Effector memory CD8-positive, alpha-beta T cell (primary cell): ENCODE measurements at regions not wholly inside any gene's neighbourhood (a gene's known extent, or its start where the extent isn't known, plus 50 kb on each side); places are given as distances from the start of the nearest gene placed in this dataset.
A peak's percentile ranks its signal among the peaks of the same experiment; 100 is the strongest.
"Not testable (repeated sequence)": the region's sequence is repeated elsewhere in the genome, so short reads cannot be mapped to it uniquely, and the experiment has no call there.

Experiments
- ATAC-seq: fragments of 150-1000 bp; cut with Tn5 transposase; replicated peaks from 2 replicates; pipeline ENCODE4 v1.10.0; 2021; ENCODE audit warnings: mild to moderate bottlenecking, moderate library complexity
- DNase-seq, 3 experiments: peaks; one replicate each; pipeline ENCODE4 v3.0.0; 2021
- H3K27ac Mint-ChIP-seq, 2 donors: one replicate each; pipeline ENCODE4 v1.8.0; 2022; ENCODE audit warnings: mild to moderate bottlenecking in 2 of 2, mixed read lengths in 2 of 2, moderate library complexity in 2 of 2
- H3K27me3 Mint-ChIP-seq, 2 donors: one replicate each; pipeline ENCODE4 v1.8.0; 2022; ENCODE audit warnings: mixed read lengths in 2 of 2
- H3K36me3 Mint-ChIP-seq: one replicate; pipeline ENCODE4 v1.8.0; 2022; ENCODE audit warnings: mild to moderate bottlenecking, moderate library complexity, mixed read lengths; ENCODE audit not compliant: insufficient read depth
- H3K4me1 Mint-ChIP-seq, 2 donors: one replicate each; pipeline ENCODE4 v1.8.0; 2022; ENCODE audit warnings: low read depth in 2 of 2, mixed read lengths in 2 of 2
- H3K4me3 Mint-ChIP-seq, 2 donors: one replicate each; pipeline ENCODE4 v1.8.0; 2022; ENCODE audit warnings: mild to moderate bottlenecking in 2 of 2, mixed read lengths in 2 of 2, moderate library complexity in 2 of 2
- H3K9me3 Mint-ChIP-seq, 2 donors: one replicate each; pipeline ENCODE4 v1.8.0; 2022; ENCODE audit warnings: mixed read lengths in 2 of 2

DNA sequence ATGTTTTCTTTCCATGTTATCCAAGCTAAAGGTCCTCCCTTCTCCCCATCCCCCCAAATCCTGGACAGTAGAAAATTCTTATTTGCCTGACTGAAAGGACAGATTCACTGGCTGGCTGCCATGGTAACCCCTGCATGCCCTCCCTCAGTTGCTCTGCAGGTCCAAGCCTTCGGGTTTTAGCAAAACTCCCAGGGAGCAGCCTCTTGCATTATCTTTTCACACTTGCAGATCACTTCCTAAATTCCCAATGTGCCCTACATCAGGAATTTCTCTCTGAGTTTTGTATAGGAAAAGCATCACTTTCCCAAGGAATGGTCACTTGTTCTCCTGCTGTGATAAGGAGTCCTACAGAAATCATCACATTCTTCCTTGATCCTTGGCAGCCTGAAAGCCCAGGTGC, 75.0 kb upstream of the TENM4 start:
- no peak for DNase-seq

DNA sequence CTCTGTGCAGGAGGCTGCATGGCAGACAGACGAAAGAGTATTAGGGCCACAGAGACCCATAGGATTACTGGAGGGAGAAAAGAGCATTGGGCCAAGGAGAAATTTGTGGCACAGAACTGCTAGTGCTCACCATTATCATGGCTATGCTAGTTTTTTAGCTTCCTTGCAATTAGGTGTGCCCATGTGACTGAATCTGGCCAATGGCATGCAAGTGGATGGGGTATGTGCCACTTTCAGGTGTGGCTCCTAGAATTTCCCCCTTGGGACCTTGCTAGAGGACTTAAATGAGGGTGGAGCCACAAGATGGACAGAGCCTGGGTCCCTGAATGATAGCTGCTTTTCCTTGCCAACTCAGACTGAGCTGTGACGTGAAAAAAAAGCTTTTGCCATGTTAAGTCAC, 73.9 kb upstream of the TENM4 start:
- Mint-ChIP-seq H3K36me3 (no peaks in the 10 kb centered on the region), H3K27ac (no peak overlapping the region), H3K27me3 (no peaks in the 10 kb centered on the region), H3K9me3 (peaks cover 7 to 9% of the 10 kb centered on the region in 2 donors), H3K4me3 (no peak overlapping the region), H3K4me1 (no peaks in the 10 kb centered on the region)
- ATAC-seq: no peak
- DNase-seq: no peak

More for the DNA sequence above, 75.0 kb upstream of the TENM4 start:
- Mint-ChIP-seq H3K9me3 (peaks cover 11 to 15% of the 10 kb centered on the region in 2 donors), H3K36me3 (no peaks in the 10 kb centered on the region), H3K27ac (no peak overlapping the region), H3K4me1 (no peaks in the 10 kb centered on the region), H3K27me3 (no peaks in the 10 kb centered on the region), H3K4me3 (no peak overlapping the region)
- no peak for ATAC-seq

DNA sequence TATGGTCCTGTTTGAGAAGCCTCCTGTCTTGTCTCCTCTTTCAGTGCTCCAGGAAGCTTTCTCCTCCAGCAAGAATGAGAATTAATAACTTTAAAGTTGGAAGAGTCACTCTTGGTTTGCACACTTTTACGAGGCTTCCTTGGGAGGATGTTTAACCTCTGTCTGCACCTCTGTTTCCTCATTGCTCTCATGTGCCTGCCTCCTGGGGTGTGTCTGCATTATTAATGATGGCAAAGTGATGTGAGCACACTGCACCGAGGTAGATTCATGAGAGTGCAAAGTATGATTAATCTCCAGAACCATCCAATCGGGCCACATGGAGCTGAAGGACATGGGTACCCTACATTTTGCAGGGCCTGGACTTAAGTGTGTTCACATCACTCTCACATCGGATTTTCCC, 73.5 kb upstream of the TENM4 start:
- no peaks in the 10 kb centered on the region for H3K36me3 Mint-ChIP-seq
- H3K4me3 Mint-ChIP-seq: no peak overlapping the region
- H3K27me3 Mint-ChIP-seq: no peaks in the 10 kb centered on the region
- H3K4me1 Mint-ChIP-seq: no peaks in the 10 kb centered on the region
- peaks cover 8 to 9% of the 10 kb centered on the region in 2 donors for H3K9me3 Mint-ChIP-seq
- ATAC-seq: no peak
- no peak overlapping the region for H3K27ac Mint-ChIP-seq
- DNase-seq: no peak

DNA sequence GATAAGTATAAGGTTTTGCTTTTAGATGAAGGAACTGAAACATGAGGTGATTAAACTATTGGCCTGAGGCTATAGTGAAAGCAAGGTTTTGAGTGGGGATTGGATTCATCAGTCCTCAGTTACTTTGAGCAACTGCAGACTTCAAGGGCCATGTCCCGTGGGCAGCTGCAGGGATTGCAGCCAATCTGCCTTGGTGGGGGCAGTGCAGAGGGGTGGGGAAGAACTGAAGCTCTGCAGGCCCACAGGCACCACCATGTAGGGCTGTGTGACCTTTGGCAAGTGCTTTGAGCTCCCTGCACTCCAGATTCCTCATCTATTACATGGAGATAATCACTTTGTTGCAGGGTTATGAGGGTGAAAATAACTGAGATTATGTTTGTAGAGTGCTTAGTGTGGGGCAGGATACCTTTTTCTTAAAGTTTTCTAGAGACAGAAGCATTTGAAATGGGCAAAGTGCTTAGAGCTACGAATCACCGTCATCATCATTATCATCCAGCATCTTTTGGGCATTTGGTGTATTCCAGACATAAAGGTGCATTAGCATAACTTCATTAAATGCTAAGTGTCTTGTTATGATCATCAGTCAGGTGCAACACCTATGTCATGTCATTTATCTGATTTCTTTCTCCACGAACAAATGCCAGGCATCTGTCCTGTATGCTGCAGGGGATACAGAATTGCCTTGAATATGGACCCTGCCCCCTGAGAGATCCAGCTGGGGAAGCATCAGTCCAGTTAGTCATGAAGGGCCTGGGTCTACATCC, 72.1 kb upstream of the TENM4 start:
- Mint-ChIP-seq H3K4me1 (no peaks in the 10 kb centered on the region), H3K27ac (no peak overlapping the region), H3K9me3 (peaks cover 7 to 9% of the 10 kb centered on the region in 2 donors), H3K36me3 (no peaks in the 10 kb centered on the region), H3K4me3 (no peak overlapping the region), H3K27me3 (no peaks in the 10 kb centered on the region)
- DNase-seq (no peak), ATAC-seq (no peak)

DNA sequence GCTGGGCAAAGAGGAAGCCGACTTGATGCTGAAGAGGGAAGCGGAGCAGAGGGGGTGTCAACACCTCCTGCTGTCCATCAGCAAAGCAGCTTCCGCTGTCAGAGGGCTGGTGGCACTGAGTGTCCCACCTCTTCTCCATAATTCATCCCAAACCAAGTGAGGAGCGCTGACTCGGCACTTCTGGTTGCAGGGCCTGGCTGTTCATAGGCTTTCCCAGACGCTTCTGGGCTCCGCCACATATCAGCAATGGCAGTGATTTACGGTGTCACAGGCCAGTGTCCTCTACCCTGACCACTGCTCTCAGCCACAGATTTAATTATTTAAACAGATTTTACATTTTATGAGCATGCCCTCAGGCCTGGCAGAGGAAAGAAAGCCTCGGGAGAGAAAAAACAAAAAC, 70.1 kb upstream of the TENM4 start:
- no peak overlapping the region for H3K4me3 Mint-ChIP-seq
- H3K27me3 Mint-ChIP-seq: no peaks in the 10 kb centered on the region
- H3K27ac Mint-ChIP-seq: no peak overlapping the region
- no peaks in the 10 kb centered on the region for H3K4me1 Mint-ChIP-seq
- H3K36me3 Mint-ChIP-seq: no peaks in the 10 kb centered on the region
- ATAC-seq (no peak), DNase-seq (no peak)
- peaks cover 2 to 7% of the 10 kb centered on the region in 2 donors for H3K9me3 Mint-ChIP-seq

DNA sequence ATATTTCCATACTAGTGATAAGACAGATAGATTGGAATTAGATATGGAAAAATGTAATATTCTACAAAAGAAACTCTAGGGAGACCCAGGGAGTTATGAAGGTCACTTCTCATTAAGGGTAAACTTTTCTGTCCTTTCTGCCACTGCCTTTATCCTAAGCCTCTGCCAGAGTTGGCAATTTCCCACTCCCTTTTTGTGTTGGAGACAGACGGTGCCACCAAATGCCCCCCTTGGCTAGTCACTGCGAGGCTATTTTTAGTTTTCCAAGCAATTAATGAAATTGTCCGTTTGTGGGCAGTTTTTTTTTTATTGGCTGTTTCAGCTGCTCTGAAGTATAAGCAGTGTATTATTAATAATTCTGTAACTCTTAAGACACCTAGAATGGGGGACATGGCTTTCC, 67.6 kb upstream of the TENM4 start:
- Mint-ChIP-seq H3K27me3 (no peaks in the 10 kb centered on the region), H3K27ac (no peak overlapping the region), H3K4me3 (no peak overlapping the region), H3K4me1 (no peaks in the 10 kb centered on the region), H3K9me3 (peaks cover 0 to 9% of the 10 kb centered on the region in 2 donors), H3K36me3 (no peaks in the 10 kb centered on the region)
- DNase-seq (no peak), ATAC-seq (no peak)

DNA sequence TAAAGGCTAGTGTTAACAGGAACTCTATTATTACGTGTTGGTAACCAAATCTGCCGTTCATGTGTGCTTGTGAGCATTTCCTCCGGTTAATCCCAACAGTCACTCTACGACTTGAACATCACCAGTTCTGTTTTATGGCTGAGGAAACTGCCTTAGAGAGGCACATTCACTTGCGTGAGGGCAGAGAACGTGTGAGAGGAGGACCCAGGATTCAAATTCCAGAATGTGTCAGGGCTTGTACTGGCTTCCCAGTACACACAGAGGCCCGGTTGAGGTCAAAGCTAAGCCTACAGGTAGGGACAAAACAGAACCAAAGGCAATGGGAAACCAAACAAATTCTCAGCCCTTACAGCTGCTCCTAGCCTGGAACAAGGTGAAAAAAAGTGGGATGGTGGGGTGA, 66.9 kb upstream of the TENM4 start:
- Mint-ChIP-seq H3K4me3 (no peak overlapping the region), H3K36me3 (no peaks in the 10 kb centered on the region), H3K9me3 (peaks cover 0 to 9% of the 10 kb centered on the region in 2 donors), H3K4me1 (no peaks in the 10 kb centered on the region), H3K27ac (no peak overlapping the region), H3K27me3 (no peaks in the 10 kb centered on the region)
- no peak for DNase-seq
- no peak for ATAC-seq

DNA sequence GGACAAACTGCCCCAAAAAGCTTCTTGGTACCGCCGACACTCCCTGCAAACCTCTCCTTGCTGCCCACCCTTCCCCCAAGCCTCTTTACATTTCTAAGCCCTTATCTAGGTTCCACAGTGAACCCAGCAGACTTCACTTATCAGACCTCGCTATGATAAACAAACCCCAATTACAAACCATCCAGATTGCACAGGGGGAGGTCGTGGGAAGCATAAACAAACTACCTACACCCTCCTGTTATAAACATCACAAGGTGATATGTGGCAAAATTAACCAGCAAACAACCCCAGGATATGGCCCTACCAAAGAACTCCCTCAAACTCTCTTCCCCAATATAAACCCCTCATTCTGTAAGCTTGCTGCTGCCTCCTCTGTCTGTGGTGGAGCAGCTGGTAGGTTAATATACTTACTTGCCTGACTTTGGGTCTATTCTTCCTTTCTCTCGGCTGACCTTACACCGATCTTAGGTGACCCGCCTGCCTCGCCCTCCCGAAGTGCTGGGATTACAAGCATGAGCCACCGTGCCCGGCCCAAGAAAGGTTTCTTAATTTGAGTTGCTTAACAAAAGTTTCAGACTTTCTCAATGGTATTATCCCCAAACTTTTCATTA, 66.0 kb upstream of the TENM4 start:
- Mint-ChIP-seq H3K4me3 (no peak overlapping the region), H3K27ac (no peak overlapping the region), H3K36me3 (no peaks in the 10 kb centered on the region), H3K9me3 (peaks cover 0 to 7% of the 10 kb centered on the region in 2 donors), H3K27me3 (no peaks in the 10 kb centered on the region), H3K4me1 (no peaks in the 10 kb centered on the region)
- ATAC-seq (no peak), DNase-seq (no peak)

DNA sequence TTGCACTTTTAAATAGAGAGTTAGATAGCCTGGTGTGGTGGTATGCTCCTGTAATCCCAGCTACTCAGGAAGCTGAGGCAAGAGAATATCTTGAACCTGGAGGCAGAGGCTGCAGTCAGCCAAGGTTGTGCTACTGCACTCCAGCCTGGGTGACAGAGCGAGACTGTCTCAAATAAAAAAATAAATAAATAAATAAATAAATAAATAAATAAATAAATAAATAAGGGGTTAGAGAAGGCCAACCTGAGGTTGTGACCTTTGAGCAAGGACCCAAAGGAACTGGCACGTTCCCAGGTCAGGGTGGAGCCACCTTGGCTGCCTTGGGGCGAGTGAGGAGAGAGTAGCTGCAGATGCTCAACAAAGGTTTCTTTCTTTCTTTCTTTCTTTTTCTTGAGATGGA, 65.3 kb upstream of the TENM4 start:
- Mint-ChIP-seq H3K4me3 (no peak overlapping the region), H3K4me1 (no peaks in the 10 kb centered on the region), H3K27ac (no peak overlapping the region), H3K36me3 (no peaks in the 10 kb centered on the region), H3K27me3 (no peaks in the 10 kb centered on the region), H3K9me3 (peaks cover 0 to 7% of the 10 kb centered on the region in 2 donors)
- ATAC-seq (no peak), DNase-seq (no peak)

DNA sequence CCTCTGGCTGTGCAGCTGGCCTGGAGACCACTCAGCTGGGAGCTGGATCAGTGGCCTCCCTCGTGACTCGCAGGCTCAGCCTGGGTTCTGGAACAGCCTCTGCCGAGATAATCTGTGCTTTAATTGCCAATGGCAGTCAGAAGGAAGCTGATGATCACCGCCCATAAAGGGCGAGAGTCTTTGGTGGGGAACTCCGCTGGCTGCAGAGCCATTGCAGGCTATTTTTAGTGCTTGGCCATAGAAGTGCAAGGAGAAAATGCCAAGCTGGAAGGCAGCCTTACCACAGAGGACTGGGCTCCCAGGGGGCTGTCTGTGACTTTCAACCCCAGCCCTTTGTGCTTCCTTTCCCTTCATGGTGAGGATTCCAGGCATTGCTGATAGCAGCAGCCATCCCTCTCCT, 62.2 kb upstream of the TENM4 start:
- ATAC-seq: no peak
- Mint-ChIP-seq H3K4me1 (no peaks in the 10 kb centered on the region), H3K4me3 (no peak overlapping the region), H3K27me3 (no peaks in the 10 kb centered on the region), H3K9me3 (peaks cover 0 to 6% of the 10 kb centered on the region in 2 donors), H3K27ac (no peak overlapping the region), H3K36me3 (no peaks in the 10 kb centered on the region)
- no peak for DNase-seq

DNA sequence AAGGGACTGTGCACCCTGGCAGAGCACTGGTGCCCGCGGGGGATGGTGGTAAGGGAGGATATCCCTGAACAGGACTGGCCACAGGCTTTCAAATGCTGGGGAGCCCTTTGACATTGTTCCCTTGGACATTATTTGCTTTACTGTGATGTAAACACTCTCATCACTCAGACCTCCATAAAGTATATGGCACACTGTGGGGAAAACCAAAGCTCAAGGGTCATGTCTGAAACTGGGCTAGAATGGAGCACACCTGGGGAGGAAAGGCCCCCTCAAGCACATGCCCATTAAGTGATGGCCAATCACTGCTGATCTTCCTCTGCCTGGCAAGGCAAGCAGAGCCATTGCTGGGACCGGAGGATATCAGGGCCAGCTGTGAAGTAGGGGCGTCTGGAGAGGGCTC, 60.9 kb upstream of the TENM4 start:
- Mint-ChIP-seq H3K27me3 (no peaks in the 10 kb centered on the region), H3K36me3 (no peaks in the 10 kb centered on the region), H3K27ac (no peak overlapping the region), H3K9me3 (peaks cover 0 to 4% of the 10 kb centered on the region in 2 donors), H3K4me1 (no peaks in the 10 kb centered on the region), H3K4me3 (no peak overlapping the region)
- ATAC-seq (no peak), DNase-seq (no peak)

DNA sequence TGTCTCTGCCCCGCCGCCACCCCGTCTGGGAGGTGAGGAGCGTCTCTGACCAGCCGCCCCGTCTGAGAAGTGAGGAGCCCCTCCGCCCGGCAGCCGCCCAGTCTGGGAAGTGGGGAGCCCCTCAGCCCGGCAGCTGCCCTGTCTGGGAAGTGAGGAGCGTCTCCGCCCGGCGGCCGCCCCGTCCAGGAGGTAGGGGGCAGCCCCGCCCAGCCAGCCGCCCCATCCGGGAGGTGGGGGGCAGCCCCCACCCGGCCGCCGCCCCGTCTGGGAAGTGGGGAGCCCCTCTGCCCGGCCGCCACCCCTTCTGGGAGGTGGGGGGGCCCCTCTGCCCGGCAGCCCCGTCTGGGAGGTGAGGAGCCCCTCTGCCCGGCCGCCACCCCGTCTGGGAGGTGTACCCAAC, 59.1 kb upstream of the TENM4 start:
- H3K27me3 Mint-ChIP-seq, H3K36me3 Mint-ChIP-seq, H3K4me1 Mint-ChIP-seq, ATAC-seq, H3K27ac Mint-ChIP-seq, H3K4me3 Mint-ChIP-seq, H3K9me3 Mint-ChIP-seq, DNase-seq: not testable (repeated sequence)

DNA sequence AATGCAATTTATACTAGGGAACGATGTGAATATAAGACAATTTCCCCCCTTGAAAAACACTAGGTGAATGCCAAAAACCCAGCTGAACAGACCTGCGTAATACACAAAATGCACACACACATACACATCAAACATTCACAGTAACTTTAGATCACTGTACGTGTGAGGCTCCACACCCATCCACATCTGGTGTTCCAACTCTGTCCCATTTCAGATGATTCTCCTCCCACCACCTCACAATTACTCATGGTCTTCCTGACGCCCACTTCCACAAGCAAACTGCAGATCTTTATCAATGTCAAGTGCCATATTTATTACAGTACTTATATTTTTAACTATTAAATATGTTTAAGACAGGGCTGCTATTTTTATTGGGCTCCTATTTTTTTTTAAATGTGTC, 57.8 kb upstream of the TENM4 start:
- Mint-ChIP-seq H3K27me3 (no peaks in the 10 kb centered on the region), H3K9me3 (peaks cover 0 to 2% of the 10 kb centered on the region in 2 donors), H3K4me1 (no peaks in the 10 kb centered on the region), H3K4me3 (no peak overlapping the region), H3K27ac (no peak overlapping the region), H3K36me3 (no peaks in the 10 kb centered on the region)
- no peak for ATAC-seq
- no peak for DNase-seq

DNA sequence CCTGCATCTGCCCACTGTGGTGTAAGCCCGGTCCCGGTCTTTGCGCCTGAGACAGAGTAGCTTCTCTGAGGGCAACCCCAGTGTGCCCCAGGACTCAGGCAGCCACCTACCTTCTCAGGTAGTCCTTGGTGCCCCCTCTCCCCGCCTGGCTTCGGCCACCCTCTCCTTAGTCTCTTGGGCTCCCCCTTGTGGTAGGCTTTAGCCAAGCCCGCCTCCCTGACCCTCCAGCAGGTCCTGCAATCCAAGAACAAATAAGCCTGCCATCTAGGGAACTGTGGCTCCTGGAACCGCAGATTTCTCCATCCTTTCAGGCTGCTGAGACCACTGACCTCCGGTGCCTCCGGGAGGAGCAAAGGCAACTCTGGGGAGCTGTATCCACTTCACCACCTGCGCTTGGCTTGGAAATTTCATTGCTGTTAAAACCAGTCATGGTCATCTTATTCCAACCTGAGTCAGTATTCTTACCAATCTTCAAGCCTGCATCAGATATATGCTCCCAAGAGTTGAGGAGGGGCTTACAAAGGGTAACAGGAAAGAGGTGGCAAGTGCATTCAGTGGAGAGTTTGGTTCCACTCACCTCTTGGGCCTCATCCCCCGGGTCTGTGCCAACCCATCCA, 52.8 kb upstream of the TENM4 start:
- Mint-ChIP-seq H3K36me3 (no peaks in the 10 kb centered on the region), H3K27ac (no peak overlapping the region), H3K9me3 (peaks cover 0 to 6% of the 10 kb centered on the region in 2 donors), H3K4me3 (no peak overlapping the region), H3K4me1 (no peaks in the 10 kb centered on the region), H3K27me3 (no peaks in the 10 kb centered on the region)
- DNase-seq (peak in 2 of 3 experiments; percentile 1 to 2), ATAC-seq (no peak)
